B cell (primary cell): ENCODE measurements at regions not wholly inside any gene's neighbourhood (a gene's known extent, or its start where the extent isn't known, plus 50 kb on each side); places are given as distances from the start of the nearest gene placed in this dataset.

Experiments used
- ATAC-seq: fragments of 200-7000 bp; cut with Tn5 transposase; one replicate; pipeline ENCODE4 v1.10.0; 2021; ENCODE audit warnings: low read depth, mild to moderate bottlenecking, moderate number of reproducible peaks, moderate library complexity
- CTCF ChIA-PET: fragments of 350-600 bp; sonication (Branson Sonifier 250); formaldehyde crosslinking; loops from one replicate; lab custom pipeline; 2021; ENCODE audit warnings: antibody characterized with exemption, inconsistent platforms; lab: Charles Lee
- POLR2A ChIA-PET: fragments of 350-600 bp; sonication (Branson Sonifier 250); formaldehyde crosslinking; loops from one replicate; lab custom pipeline; 2021; ENCODE audit warnings: antibody characterized with exemption; lab: Charles Lee
- DNase-seq: peaks from one replicate; pipeline ENCODE4 v3.0.0; 2013
- H2AFZ ChIP-seq: 2 replicates; pipeline ENCODE4 v1.6.1; 2012; ENCODE audit warnings: mild to moderate bottlenecking, low read depth, low read length; ENCODE audit not compliant: insufficient read depth, poor library complexity, severe bottlenecking
- H3K27ac ChIP-seq, 2 donors: 1 replicate in 1 of 2; 2 replicates in 1 of 2; pipeline ENCODE4 v1.5.1; 2012 to 2013; ENCODE audit warnings: low read length in 2 of 2, mild to moderate bottlenecking in 2 of 2, moderate library complexity in 1 of 2
- H3K27me3 ChIP-seq, 4 experiments: fragments of 200-600 bp in 1 of 4; sonication (generic) in 1 of 4; replicated peaks in 1 of 4; 1 replicate in 2 of 4; 2 replicates in 2 of 4; pipeline versions ENCODE4 v1.6.1 to v1.7.0; 2013 to 2016; ENCODE audit warnings: low read length in 3 of 4, mild to moderate bottlenecking in 2 of 4, mixed read lengths in 1 of 4, moderate library complexity in 1 of 4; ENCODE audit not compliant: insufficient read depth in 4 of 4, control insufficient read depth in 3 of 4; ENCODE audit errors: control extremely low read depth in 1 of 4
- H3K36me3 ChIP-seq, 2 experiments: replicated peaks in 1 of 2; 1 replicate in 1 of 2; 2 replicates in 1 of 2; pipeline versions ENCODE4 v1.6.1 to v1.7.1; 2013; ENCODE audit warnings: low read length in 1 of 2; ENCODE audit not compliant: insufficient read depth in 2 of 2, control insufficient read depth in 1 of 2; ENCODE audit errors: control extremely low read depth in 1 of 2, extremely low read depth in 1 of 2
- H3K4me1 ChIP-seq, 2 donors: fragments of 200-600 bp in 1 of 2; sonication (generic) in 1 of 2; 1 replicate in 1 of 2; 2 replicates in 1 of 2; pipeline versions ENCODE4 v1.5.1 to v1.6.1; 2013 to 2017; ENCODE audit warnings: low read length in 2 of 2; ENCODE audit not compliant: control insufficient read depth in 2 of 2, insufficient read depth in 2 of 2
- H3K4me2 ChIP-seq: replicated peaks from 2 replicates; pipeline ENCODE3; 2012; ENCODE audit warnings: mild to moderate bottlenecking, low read depth, low read length; ENCODE audit not compliant: poor library complexity, severe bottlenecking
- H3K4me3 ChIP-seq, 5 experiments: fragments of 200-600 bp in 1 of 5; sonication (generic) in 1 of 5; 1 replicate in 3 of 5; 2 replicates in 2 of 5; pipeline versions ENCODE4 v1.5.1 to v1.7.0; 2011 to 2016; ENCODE audit warnings: low read length in 4 of 5, mild to moderate bottlenecking in 4 of 5, low read depth in 2 of 5, control low read depth in 1 of 5, moderate library complexity in 1 of 5; ENCODE audit not compliant: insufficient read depth in 1 of 5; ENCODE audit errors: control extremely low read depth in 1 of 5, extremely low read depth in 1 of 5
- H3K79me2 ChIP-seq: fragments of 200-600 bp; sonication (generic); one replicate; pipeline ENCODE4 v1.6.0; 2016; ENCODE audit warnings: low read length; ENCODE audit not compliant: control insufficient read depth, insufficient read depth
- H3K9ac ChIP-seq: fragments of 200-600 bp; sonication (generic); 2 replicates; pipeline ENCODE4 v1.6.1; 2017; ENCODE audit warnings: mild to moderate bottlenecking, low read length, moderate library complexity
- H3K9me3 ChIP-seq, 3 donors: one replicate each; pipeline versions ENCODE4 v1.6.1 to v1.7.1; 2013; ENCODE audit warnings: low read length in 2 of 3; ENCODE audit not compliant: control insufficient read depth in 2 of 3, insufficient read depth in 1 of 3; ENCODE audit errors: control extremely low read depth in 1 of 3
- H4K20me1 ChIP-seq: 2 replicates; pipeline ENCODE4 v1.6.0; 2012; ENCODE audit warnings: mild to moderate bottlenecking, low read length; ENCODE audit not compliant: insufficient read depth, control insufficient read depth, poor library complexity, severe bottlenecking
- H3K27ac Mint-ChIP-seq: one replicate; pipeline ENCODE4 v1.8.0; 2021; ENCODE audit warnings: mixed read lengths
- H3K27me3 Mint-ChIP-seq: one replicate; pipeline ENCODE4 v1.8.0; 2021; ENCODE audit warnings: mixed read lengths
- H3K4me1 Mint-ChIP-seq: one replicate; pipeline ENCODE4 v1.8.0; 2021; ENCODE audit warnings: mixed read lengths
- H3K4me3 Mint-ChIP-seq: one replicate; pipeline ENCODE4 v1.8.0; 2021; ENCODE audit warnings: mixed read lengths
- H3K9me3 Mint-ChIP-seq: one replicate; pipeline ENCODE4 v1.8.0; 2022; ENCODE audit warnings: mixed read lengths; ENCODE audit not compliant: insufficient read depth
- CTCF ChIP-seq: fragments of 200-600 bp; IDR thresholded peaks from one replicate; pipeline ENCODE4 v1.8.0; 2022; ENCODE audit warnings: antibody characterized with exemption, mild to moderate bottlenecking
- EZH2 ChIP-seq: IDR thresholded peaks from 2 replicates; pipeline ENCODE4 v1.6.1; 2012; ENCODE audit warnings: borderline replicate concordance, low read depth, mild to moderate bottlenecking, moderate library complexity, low read length; ENCODE audit not compliant: insufficient read depth, poor library complexity, severe bottlenecking
- WGBS: methylation state at CpG from one replicate; pipeline ENCODE4 v1.1.5; 2013; ENCODE audit warnings: missing lambda C conversion rate; ENCODE audit not compliant: insufficient coverage; 5-methylcytosine and 5-hydroxymethylcytosine counted together
- intact Hi-C: fragments of 100-400 bp; cut with micrococcal nuclease; formaldehyde crosslinking; loops from one replicate; pipeline ENCODE4 v1.10.0; 2022

DNA sequence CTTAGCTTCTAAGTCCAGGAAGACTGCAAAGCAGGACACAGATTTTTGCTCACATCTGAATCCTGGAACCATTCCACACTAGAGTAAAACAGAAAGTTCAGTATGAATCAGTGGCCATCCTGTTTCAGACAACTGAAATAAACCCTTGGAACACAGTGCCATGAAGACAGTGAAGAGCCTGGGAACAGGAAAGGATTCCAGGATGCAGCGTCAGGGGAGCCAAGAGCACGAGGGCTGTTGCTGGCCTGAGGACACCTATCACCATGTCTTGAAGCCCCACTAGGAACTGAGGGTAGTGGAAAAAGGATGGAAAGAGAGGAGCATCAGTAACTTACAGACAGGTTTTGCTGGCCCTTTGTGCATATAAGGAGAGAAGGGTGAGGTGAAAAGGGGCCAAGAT, 115.3 kb upstream of the FSTL4 start:
- peaks cover 0 to 8% (median 0%) of the 10 kb centered on the region in 4 experiments for H3K27me3 ChIP-seq
- no peaks in the 10 kb centered on the region for H4K20me1 ChIP-seq
- no peak overlapping the region for H3K4me2 ChIP-seq
- H3K4me1 ChIP-seq, result no peaks in the 10 kb centered on the region
- Mint-ChIP-seq H3K4me1 (no peaks in the 10 kb centered on the region), H3K27me3 (peaks cover 8% of the 10 kb centered on the region), H3K9me3 (peaks cover 8% of the 10 kb centered on the region), H3K27ac (no peak overlapping the region), H3K4me3 (no peak overlapping the region)
- ChIA-PET POLR2A (no interaction called here), CTCF (no interaction called here)
- H3K36me3 ChIP-seq, result no peaks in the 10 kb centered on the region
- ATAC-seq, result no peak
- no peak overlapping the region for H2AFZ ChIP-seq
- H3K79me2 ChIP-seq, result no peaks in the 10 kb centered on the region
- TF ChIP-seq CTCF (no peak), EZH2 (no peak)
- intact Hi-C loops, result no loop called here
- H3K9me3 ChIP-seq, result peaks cover 0 to 23% (median 3%) of the 10 kb centered on the region in 3 donors
- H3K4me3 ChIP-seq, result no peak overlapping the region
- 73% methylated on average over 2 of the region's 2 CpGs for WGBS
- H3K9ac ChIP-seq, result no peak overlapping the region
- no peak for DNase-seq
- no peak overlapping the region for H3K27ac ChIP-seq

DNA sequence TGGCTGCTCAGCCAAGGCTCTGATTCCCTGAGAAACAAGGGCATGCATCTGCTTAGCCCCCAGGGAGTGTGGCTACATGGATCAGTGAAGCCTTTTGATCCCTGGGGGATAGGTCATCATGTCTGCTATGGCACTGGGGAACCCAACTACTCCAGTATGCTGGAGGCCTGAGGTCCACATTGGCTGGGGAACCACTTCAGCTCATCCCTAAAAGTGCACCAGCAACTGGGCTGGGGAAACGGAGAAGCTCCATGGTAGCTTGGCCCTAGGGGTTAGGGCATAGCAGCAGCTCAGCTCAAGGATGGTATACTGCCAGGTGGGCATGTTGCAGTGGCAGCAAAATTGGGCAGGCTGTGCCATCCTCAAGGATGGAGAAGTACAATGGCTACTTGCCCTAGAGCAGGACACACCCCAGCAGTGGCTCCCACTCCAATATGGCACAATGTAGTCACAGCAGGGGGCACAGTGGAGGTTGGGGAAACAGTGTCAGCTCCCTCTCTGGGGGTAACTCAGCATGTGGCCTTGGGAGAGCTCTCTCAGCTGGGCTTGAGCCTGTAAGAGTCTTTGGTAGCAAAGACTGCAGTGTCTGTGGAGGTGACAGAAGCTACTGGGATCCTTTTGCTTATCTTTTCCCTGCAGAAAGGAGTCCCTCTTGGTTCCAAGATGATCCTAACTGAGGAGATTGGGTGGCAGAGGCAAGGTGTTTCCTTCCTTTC, 111.5 kb upstream of the FSTL4 start:
- Histone ChIP-seq H3K27me3 (peaks cover 0 to 8% (median 0%) of the 10 kb centered on the region in 4 experiments), H2AFZ (no peak overlapping the region), H3K4me1 (no peaks in the 10 kb centered on the region), H3K4me2 (no peak overlapping the region), H3K36me3 (no peaks in the 10 kb centered on the region), H3K9ac (no peak overlapping the region), H4K20me1 (no peaks in the 10 kb centered on the region), H3K79me2 (no peaks in the 10 kb centered on the region), H3K27ac (no peak overlapping the region), H3K4me3 (no peak overlapping the region), H3K9me3 (peaks cover 2 to 22% (median 21%) of the 10 kb centered on the region in 3 donors)
- ATAC-seq, result no peak
- H3K4me3 Mint-ChIP-seq, result no peak overlapping the region
- H3K27ac Mint-ChIP-seq, result no peak overlapping the region
- intact Hi-C loops, result no loop called here
- TF ChIP-seq EZH2, result no peak
- TF ChIP-seq CTCF, result no peak
- 100% methylated on average over 1 of the region's 1 CpG for WGBS
- H3K27me3 Mint-ChIP-seq, result peaks cover 12% of the 10 kb centered on the region
- ChIA-PET POLR2A (no interaction called here), CTCF (no interaction called here)
- H3K9me3 Mint-ChIP-seq, result peaks cover 16% of the 10 kb centered on the region
- no peaks in the 10 kb centered on the region for H3K4me1 Mint-ChIP-seq
- DNase-seq, result no peak
